Endothelial cell of umbilical vein (primary cell): ENCODE measurements at regions not wholly inside any gene's neighbourhood (a gene's known extent, or its start where the extent isn't known, plus 50 kb on each side); places are given as distances from the start of the nearest gene placed in this dataset.

Source experiments
- CTCF ChIP-seq, 2 donors: IDR thresholded peaks; 1 replicate in 1 of 2; 2 replicates in 1 of 2; pipeline ENCODE4 v1.5.1; 2011; ENCODE audit warnings: low read length in 2 of 2, mild to moderate bottlenecking in 2 of 2, moderate library complexity in 2 of 2, control low read depth in 1 of 2, inconsistent platforms in 1 of 2, low read depth in 1 of 2; ENCODE audit not compliant: insufficient read depth in 1 of 2; ENCODE audit errors: extremely low read depth in 1 of 2
- EZH2 ChIP-seq: IDR thresholded peaks from 2 replicates; pipeline ENCODE4 v1.6.1; 2012; ENCODE audit warnings: borderline replicate concordance, low read depth, mild to moderate bottlenecking, moderate library complexity, low read length, inconsistent platforms; ENCODE audit not compliant: severe bottlenecking

GRCh38 chr3:117880638-117881037 lies 1154.0 kb downstream of the IGSF11 start:
- TF ChIP-seq CTCF (IDR thresholded peaks at IDR 0.05; ENCODE audit: extremely low read depth in 1 of 2, insufficient read depth in 1 of 2, low read depth in 1 of 2, low read length in 2 of 2) (no peak), EZH2 (no peak)
